ENCODE measurements at regions not wholly inside any gene's neighbourhood (a gene's known extent, or its start where the extent isn't known, plus 50 kb on each side); places are given as distances from the start of the nearest gene placed in this dataset.

DNA sequence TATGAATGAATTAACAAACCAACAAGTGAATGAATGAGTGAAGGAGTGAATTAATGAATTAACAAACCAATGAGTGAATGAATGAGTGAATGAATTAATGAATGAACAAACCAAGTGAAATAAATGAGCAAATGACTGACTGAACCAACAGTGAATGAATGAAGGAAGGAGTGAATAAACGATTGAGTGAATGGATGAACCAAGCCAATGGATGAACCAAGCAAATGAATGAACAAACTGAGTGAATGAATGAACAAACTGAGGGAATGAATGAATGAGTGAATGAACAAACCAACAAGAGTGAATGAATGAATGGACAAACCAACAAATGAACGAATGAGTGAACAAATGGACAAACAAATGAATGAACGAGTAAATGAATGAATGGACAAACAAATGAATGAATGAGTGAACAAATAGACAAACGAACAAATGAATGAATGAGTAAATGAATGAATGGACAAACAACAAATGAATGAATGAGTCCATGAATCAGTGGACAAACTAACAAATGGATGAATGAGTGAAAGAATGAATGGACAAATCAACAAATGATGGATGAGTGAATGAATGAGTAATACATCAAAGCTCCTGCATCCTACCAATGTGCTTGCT is 69.5 kb downstream of the NPTX2 start:
- no peak for TF ChIP-seq CTCF (IDR thresholded peaks at IDR 0.05)
- TF ChIP-seq EP300 (IDR thresholded peaks at IDR 0.05): no peak
